Vagina (tissue), 2 donors: ENCODE measurements at regions not wholly inside any gene's neighbourhood (a gene's known extent, or its start where the extent isn't known, plus 50 kb on each side); places are given as distances from the start of the nearest gene placed in this dataset.

Experiments used
- DNase-seq, 2 donors: peaks; one replicate each; pipeline ENCODE4 v3.0.0-alpha.2; 2017; ENCODE audit errors: extremely low spot score in 2 of 2
- H3K27ac ChIP-seq: fragments of 200-600 bp; sonication (generic); one replicate; pipeline ENCODE4 v1.5.1; 2019
- H3K27me3 ChIP-seq: fragments of 200-600 bp; sonication (generic); one replicate; pipeline ENCODE4 v1.5.1; 2019
- H3K36me3 ChIP-seq, 2 donors: fragments of 200-600 bp; sonication (generic); one replicate each; pipeline ENCODE4 v1.5.1; 2017 to 2019
- H3K4me1 ChIP-seq: fragments of 200-600 bp; sonication (generic); one replicate; pipeline ENCODE4 v1.5.1; 2019
- H3K4me3 ChIP-seq, 2 donors: fragments of 200-600 bp; sonication (generic); 1 replicate in 1 of 2; 2 replicates in 1 of 2; pipeline ENCODE4 v1.5.1; 2016 to 2019
- H3K9me3 ChIP-seq: fragments of 200-600 bp; sonication (generic); one replicate; pipeline ENCODE4 v1.5.1; 2019
- POLR2A ChIP-seq, 2 donors: fragments of 450-650 bp; IDR thresholded peaks; one replicate each; pipeline ENCODE4 v1.6.1; 2017; ENCODE audit warnings: antibody characterized with exemption in 2 of 2, mild to moderate bottlenecking in 2 of 2, moderate library complexity in 2 of 2
- POLR2AphosphoS5 ChIP-seq, 2 donors: sonication (generic); formaldehyde crosslinking; IDR thresholded peaks; one replicate each; pipeline ENCODE4 v1.9.0; 2017; ENCODE audit warnings: antibody characterized with exemption in 2 of 2, mild to moderate bottlenecking in 2 of 2, low read depth in 1 of 2; ENCODE audit not compliant: insufficient read depth in 1 of 2
- intact Hi-C: fragments of 100-400 bp; cut with DNase I; formaldehyde crosslinking; loops from one replicate; pipeline ENCODE4 v1.15.1; 2023
- TF ChIP-seq, protein P1 (sequence below), 3 experiments: fragments of 450-650 bp in 2 of 3; fragments of 200-600 bp in 1 of 3; sonication (generic) in 1 of 3; IDR thresholded peaks; one replicate each; pipeline ENCODE4 v1.5.1; 2017 to 2019; ENCODE audit warnings: antibody characterized with exemption in 3 of 3, mild to moderate bottlenecking in 2 of 3, moderate library complexity in 2 of 3

DNA sequence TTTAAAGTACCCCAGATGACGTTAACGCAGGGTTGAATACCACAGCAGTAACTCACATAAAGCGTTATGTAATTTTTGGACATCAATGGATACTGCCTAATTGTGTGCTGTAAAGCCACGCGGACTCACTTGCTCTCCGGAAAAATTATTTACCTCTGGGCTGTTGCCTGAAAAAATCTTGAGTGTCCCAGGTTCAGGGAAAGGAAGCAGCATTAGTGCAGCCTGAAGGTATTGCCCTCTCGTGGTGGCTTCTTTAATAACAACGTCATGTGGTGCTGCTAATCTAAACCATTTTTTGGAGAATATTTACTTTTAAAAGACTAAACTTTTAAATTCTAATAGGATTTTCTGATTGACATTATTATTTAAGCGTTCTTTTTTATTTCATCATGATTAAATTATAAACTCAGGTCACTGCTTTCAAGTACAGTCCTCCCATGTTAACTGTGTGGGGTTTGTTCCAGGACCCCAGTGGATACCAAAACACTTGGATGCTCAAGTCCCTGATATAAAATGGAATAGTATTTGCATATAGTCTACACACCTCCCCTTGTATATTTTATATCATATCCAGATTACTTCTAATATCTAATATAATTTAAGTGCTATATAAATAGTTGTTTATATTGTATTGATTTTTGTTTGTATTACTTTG, 384.8 kb downstream of the FAM133A start:
- H3K27me3 ChIP-seq = no peaks in the 10 kb centered on the region
- H3K9me3 ChIP-seq = no peaks in the 10 kb centered on the region
- intact Hi-C loops = no loop called here
- no peak overlapping the region for H3K27ac ChIP-seq
- H3K4me1 ChIP-seq = no peaks in the 10 kb centered on the region
- TF ChIP-seq, protein P1, sequence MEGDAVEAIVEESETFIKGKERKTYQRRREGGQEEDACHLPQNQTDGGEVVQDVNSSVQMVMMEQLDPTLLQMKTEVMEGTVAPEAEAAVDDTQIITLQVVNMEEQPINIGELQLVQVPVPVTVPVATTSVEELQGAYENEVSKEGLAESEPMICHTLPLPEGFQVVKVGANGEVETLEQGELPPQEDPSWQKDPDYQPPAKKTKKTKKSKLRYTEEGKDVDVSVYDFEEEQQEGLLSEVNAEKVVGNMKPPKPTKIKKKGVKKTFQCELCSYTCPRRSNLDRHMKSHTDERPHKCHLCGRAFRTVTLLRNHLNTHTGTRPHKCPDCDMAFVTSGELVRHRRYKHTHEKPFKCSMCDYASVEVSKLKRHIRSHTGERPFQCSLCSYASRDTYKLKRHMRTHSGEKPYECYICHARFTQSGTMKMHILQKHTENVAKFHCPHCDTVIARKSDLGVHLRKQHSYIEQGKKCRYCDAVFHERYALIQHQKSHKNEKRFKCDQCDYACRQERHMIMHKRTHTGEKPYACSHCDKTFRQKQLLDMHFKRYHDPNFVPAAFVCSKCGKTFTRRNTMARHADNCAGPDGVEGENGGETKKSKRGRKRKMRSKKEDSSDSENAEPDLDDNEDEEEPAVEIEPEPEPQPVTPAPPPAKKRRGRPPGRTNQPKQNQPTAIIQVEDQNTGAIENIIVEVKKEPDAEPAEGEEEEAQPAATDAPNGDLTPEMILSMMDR (IDR thresholded peaks at IDR 0.05) = no peak
- TF ChIP-seq POLR2A (IDR thresholded peaks at IDR 0.05) (no peak), POLR2AphosphoS5 (IDR thresholded peaks at IDR 0.05; ENCODE audit: insufficient read depth in 1 of 2, low read depth in 1 of 2) (no peak)
- no peak for DNase-seq
- no peak overlapping the region for H3K4me3 ChIP-seq
- H3K36me3 ChIP-seq = no peaks in the 10 kb centered on the region

GRCh38 chrX:94065091-94065490, 391.1 kb downstream of the FAM133A start:
- Histone ChIP-seq H3K36me3 (no peaks in the 10 kb centered on the region), H3K27me3 (no peaks in the 10 kb centered on the region), H3K4me3 (no peak overlapping the region), H3K27ac (no peak overlapping the region), H3K9me3 (no peaks in the 10 kb centered on the region), H3K4me1 (no peaks in the 10 kb centered on the region)
- TF ChIP-seq, protein P1 (IDR thresholded peaks at IDR 0.05) = no peak
- no peak for TF ChIP-seq POLR2AphosphoS5 (IDR thresholded peaks at IDR 0.05; ENCODE audit: insufficient read depth in 1 of 2, low read depth in 1 of 2)
- TF ChIP-seq POLR2A (IDR thresholded peaks at IDR 0.05) = no peak
- intact Hi-C loops = no loop called here
- DNase-seq = no peak

- TF ChIP-seq POLR2AphosphoS5 (IDR thresholded peaks at IDR 0.05; ENCODE audit: insufficient read depth in 1 of 2, low read depth in 1 of 2) = no peak
- TF ChIP-seq, protein P1 (IDR thresholded peaks at IDR 0.05) = no peak
- no peak for DNase-seq
- H3K36me3 ChIP-seq = no peaks in the 10 kb centered on the region
- no peak overlapping the region for H3K27ac ChIP-seq
- H3K9me3 ChIP-seq = no peaks in the 10 kb centered on the region
- H3K27me3 ChIP-seq = no peaks in the 10 kb centered on the region
- H3K4me1 ChIP-seq = no peaks in the 10 kb centered on the region
- no peak overlapping the region for H3K4me3 ChIP-seq
- intact Hi-C loops = no loop called here
Measured at GRCh38 chrX:94089149-94089548, 415.1 kb downstream of the FAM133A start.

DNA sequence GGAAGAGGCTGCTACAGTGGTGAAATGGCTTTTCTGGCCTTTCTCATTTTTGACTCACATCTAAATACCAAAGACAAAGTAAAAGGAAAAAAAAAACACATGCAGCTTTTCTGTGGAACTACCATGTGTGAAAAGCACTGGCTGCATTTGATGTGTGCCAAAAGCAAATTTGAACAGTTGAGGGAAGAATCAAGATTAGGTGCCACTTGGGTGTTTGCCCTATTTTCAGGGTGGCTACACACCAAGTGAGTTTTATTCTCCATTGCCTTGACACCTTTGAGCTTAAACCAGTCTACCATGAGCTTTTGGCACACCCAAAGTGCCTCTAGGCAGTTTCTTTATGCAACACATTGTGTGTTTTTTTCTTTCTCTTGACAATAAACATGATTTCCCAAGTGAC, 423.9 kb downstream of the FAM133A start:
- no peaks in the 10 kb centered on the region for H3K27me3 ChIP-seq
- no peak for DNase-seq
- no peak overlapping the region for H3K4me3 ChIP-seq
- no peaks in the 10 kb centered on the region for H3K4me1 ChIP-seq
- intact Hi-C loops = no loop called here
- H3K9me3 ChIP-seq = no peaks in the 10 kb centered on the region
- TF ChIP-seq POLR2AphosphoS5 (IDR thresholded peaks at IDR 0.05; ENCODE audit: insufficient read depth in 1 of 2, low read depth in 1 of 2) (no peak), POLR2A (IDR thresholded peaks at IDR 0.05) (no peak)
- TF ChIP-seq, protein P1 (IDR thresholded peaks at IDR 0.05) = no peak
- H3K36me3 ChIP-seq = no peaks in the 10 kb centered on the region
- H3K27ac ChIP-seq = no peak overlapping the region

- H3K4me3 ChIP-seq = no peak overlapping the region
- no peaks in the 10 kb centered on the region for H3K36me3 ChIP-seq
- DNase-seq = no peak
- H3K27me3 ChIP-seq = no peaks in the 10 kb centered on the region
- TF ChIP-seq POLR2A (IDR thresholded peaks at IDR 0.05) (no peak), POLR2AphosphoS5 (IDR thresholded peaks at IDR 0.05; ENCODE audit: insufficient read depth in 1 of 2, low read depth in 1 of 2) (no peak)
- TF ChIP-seq, protein P1 (IDR thresholded peaks at IDR 0.05) = no peak
- H3K4me1 ChIP-seq = no peaks in the 10 kb centered on the region
- H3K27ac ChIP-seq = no peak overlapping the region
- intact Hi-C loops = no loop called here
- H3K9me3 ChIP-seq = no peaks in the 10 kb centered on the region
Measured at GRCh38 chrX:94107981-94108380, 434.0 kb downstream of the FAM133A start.
